ENCODE measurements at regions not wholly inside any gene's neighbourhood (a gene's known extent, or its start where the extent isn't known, plus 50 kb on each side); places are given as distances from the start of the nearest gene placed in this dataset.
"Not testable (repeated sequence)": the region's sequence is repeated elsewhere in the genome, so short reads cannot be mapped to it uniquely, and the experiment has no call there.

GRCh38 chr6:85255661-85256060 is 194.2 kb upstream of the NT5E start:
- Histone ChIP-seq H3K27ac (ENCODE audit: low read length) (no peak overlapping the region), H3K36me3 (ENCODE audit: control insufficient read depth, insufficient read depth, low read length) (no peaks in the 10 kb centered on the region), H3K9me3 (ENCODE audit: control insufficient read depth, insufficient read depth, low read length) (no peaks in the 10 kb centered on the region), H3K4me1 (ENCODE audit: control insufficient read depth, insufficient read depth, low read length) (no peaks in the 10 kb centered on the region), H3K27me3 (ENCODE audit: control insufficient read depth, insufficient read depth, low read length) (no peaks in the 10 kb centered on the region), H3K4me3 (ENCODE audit: low read length) (no peak overlapping the region)
- DNase-seq (ENCODE audit: low read depth, low spot score): no peak

- no peaks in the 10 kb centered on the region for H3K4me1 ChIP-seq (ENCODE audit: control insufficient read depth, insufficient read depth, low read length)
- no peaks in the 10 kb centered on the region for H3K9me3 ChIP-seq (ENCODE audit: control insufficient read depth, insufficient read depth, low read length)
- H3K27ac ChIP-seq (ENCODE audit: low read length): no peak overlapping the region
- H3K27me3 ChIP-seq (ENCODE audit: control insufficient read depth, insufficient read depth, low read length): no peaks in the 10 kb centered on the region
- H3K36me3 ChIP-seq (ENCODE audit: control insufficient read depth, insufficient read depth, low read length): no peaks in the 10 kb centered on the region
- WGBS (ENCODE audit: insufficient coverage, insufficient read length): no CpG with 5 or more reads among the region's 2 CpGs
- no peak overlapping the region for H3K4me3 ChIP-seq (ENCODE audit: low read length)
- no peak for DNase-seq (ENCODE audit: low read depth, low spot score)
Observed at GRCh38 chr6:85252552-85252951, 197.3 kb upstream of the NT5E start.

- H3K27ac ChIP-seq (ENCODE audit: low read length): no peak overlapping the region
- no peak for DNase-seq (ENCODE audit: low read depth, low spot score)
- WGBS (ENCODE audit: insufficient coverage, insufficient read length): no CpG with 5 or more reads among the region's 2 CpGs
- no peaks in the 10 kb centered on the region for H3K27me3 ChIP-seq (ENCODE audit: control insufficient read depth, insufficient read depth, low read length)
- H3K4me3 ChIP-seq (ENCODE audit: low read length): no peak overlapping the region
- H3K9me3 ChIP-seq (ENCODE audit: control insufficient read depth, insufficient read depth, low read length): no peaks in the 10 kb centered on the region
- H3K4me1 ChIP-seq (ENCODE audit: control insufficient read depth, insufficient read depth, low read length): no peaks in the 10 kb centered on the region
- H3K36me3 ChIP-seq (ENCODE audit: control insufficient read depth, insufficient read depth, low read length): no peaks in the 10 kb centered on the region
Observed at GRCh38 chr6:85252085-85252484, 197.8 kb upstream of the NT5E start.

GRCh38 chr6:85251300-85251699 is 198.6 kb upstream of the NT5E start:
- no peak for DNase-seq (ENCODE audit: low read depth, low spot score)
- Histone ChIP-seq H3K4me3 (ENCODE audit: low read length) (no peak overlapping the region), H3K27ac (ENCODE audit: low read length) (no peak overlapping the region), H3K36me3 (ENCODE audit: control insufficient read depth, insufficient read depth, low read length) (no peaks in the 10 kb centered on the region), H3K4me1 (ENCODE audit: control insufficient read depth, insufficient read depth, low read length) (no peaks in the 10 kb centered on the region), H3K9me3 (ENCODE audit: control insufficient read depth, insufficient read depth, low read length) (no peaks in the 10 kb centered on the region), H3K27me3 (ENCODE audit: control insufficient read depth, insufficient read depth, low read length) (no peaks in the 10 kb centered on the region)
- no CpG with 5 or more reads among the region's 1 CpG for WGBS (ENCODE audit: insufficient coverage, insufficient read length)

GRCh38 chr6:85250586-85251220 is 199.2 kb upstream of the NT5E start:
- Histone ChIP-seq H3K4me3 (ENCODE audit: low read length) (no peak overlapping the region), H3K27ac (ENCODE audit: low read length) (no peak overlapping the region), H3K27me3 (ENCODE audit: control insufficient read depth, insufficient read depth, low read length) (no peaks in the 10 kb centered on the region), H3K4me1 (ENCODE audit: control insufficient read depth, insufficient read depth, low read length) (no peaks in the 10 kb centered on the region), H3K36me3 (ENCODE audit: control insufficient read depth, insufficient read depth, low read length) (no peaks in the 10 kb centered on the region), H3K9me3 (ENCODE audit: control insufficient read depth, insufficient read depth, low read length) (no peaks in the 10 kb centered on the region)
- WGBS (ENCODE audit: insufficient coverage, insufficient read length): no CpG with 5 or more reads among the region's 5 CpGs
- no peak for DNase-seq (ENCODE audit: low read depth, low spot score)

GRCh38 chr6:85245004-85245403 is 204.9 kb upstream of the NT5E start:
- Histone ChIP-seq H3K4me1 (ENCODE audit: control insufficient read depth, insufficient read depth, low read length) (no peaks in the 10 kb centered on the region), H3K4me3 (ENCODE audit: low read length) (no peak overlapping the region), H3K27me3 (ENCODE audit: control insufficient read depth, insufficient read depth, low read length) (no peaks in the 10 kb centered on the region), H3K27ac (ENCODE audit: low read length) (no peak overlapping the region), H3K9me3 (ENCODE audit: control insufficient read depth, insufficient read depth, low read length) (no peaks in the 10 kb centered on the region), H3K36me3 (ENCODE audit: control insufficient read depth, insufficient read depth, low read length) (no peaks in the 10 kb centered on the region)
- WGBS (ENCODE audit: insufficient coverage, insufficient read length): no CpG with 5 or more reads among the region's 3 CpGs
- DNase-seq (ENCODE audit: low read depth, low spot score): no peak

- Histone ChIP-seq H3K9me3 (ENCODE audit: control insufficient read depth, insufficient read depth, low read length) (no peaks in the 10 kb centered on the region), H3K4me3 (ENCODE audit: low read length) (no peak overlapping the region), H3K27me3 (ENCODE audit: control insufficient read depth, insufficient read depth, low read length) (no peaks in the 10 kb centered on the region), H3K27ac (ENCODE audit: low read length) (no peak overlapping the region), H3K4me1 (ENCODE audit: control insufficient read depth, insufficient read depth, low read length) (no peaks in the 10 kb centered on the region), H3K36me3 (ENCODE audit: control insufficient read depth, insufficient read depth, low read length) (no peaks in the 10 kb centered on the region)
- no peak for DNase-seq (ENCODE audit: low read depth, low spot score)
- no CpG with 5 or more reads among the region's 1 CpG for WGBS (ENCODE audit: insufficient coverage, insufficient read length)
Observed at GRCh38 chr6:85241498-85242052, 208.3 kb upstream of the NT5E start.

- Histone ChIP-seq H3K4me3 (ENCODE audit: low read length) (no peak overlapping the region), H3K27me3 (ENCODE audit: control insufficient read depth, insufficient read depth, low read length) (no peaks in the 10 kb centered on the region), H3K9me3 (ENCODE audit: control insufficient read depth, insufficient read depth, low read length) (no peaks in the 10 kb centered on the region), H3K27ac (ENCODE audit: low read length) (no peak overlapping the region), H3K36me3 (ENCODE audit: control insufficient read depth, insufficient read depth, low read length) (no peaks in the 10 kb centered on the region), H3K4me1 (ENCODE audit: control insufficient read depth, insufficient read depth, low read length) (no peaks in the 10 kb centered on the region)
- DNase-seq (ENCODE audit: low read depth, low spot score): no peak
- no CpG with 5 or more reads among the region's 1 CpG for WGBS (ENCODE audit: insufficient coverage, insufficient read length)
Observed at GRCh38 chr6:85240787-85241385, 209.0 kb upstream of the NT5E start.

GRCh38 chr6:85237478-85237877 is 212.4 kb upstream of the NT5E start:
- H3K4me1 ChIP-seq (ENCODE audit: control insufficient read depth, insufficient read depth, low read length): no peaks in the 10 kb centered on the region
- H3K27ac ChIP-seq (ENCODE audit: low read length): no peak overlapping the region
- DNase-seq (ENCODE audit: low read depth, low spot score): no peak
- H3K9me3 ChIP-seq (ENCODE audit: control insufficient read depth, insufficient read depth, low read length): no peaks in the 10 kb centered on the region
- no peaks in the 10 kb centered on the region for H3K27me3 ChIP-seq (ENCODE audit: control insufficient read depth, insufficient read depth, low read length)
- H3K4me3 ChIP-seq (ENCODE audit: low read length): no peak overlapping the region
- WGBS (ENCODE audit: insufficient coverage, insufficient read length): no CpG with 5 or more reads among the region's 3 CpGs
- H3K36me3 ChIP-seq (ENCODE audit: control insufficient read depth, insufficient read depth, low read length): no peaks in the 10 kb centered on the region

- no peak overlapping the region for H3K4me3 ChIP-seq (ENCODE audit: low read length)
- no peak for DNase-seq (ENCODE audit: low read depth, low spot score)
- H3K9me3 ChIP-seq (ENCODE audit: control insufficient read depth, insufficient read depth, low read length): no peaks in the 10 kb centered on the region
- H3K36me3 ChIP-seq (ENCODE audit: control insufficient read depth, insufficient read depth, low read length): no peaks in the 10 kb centered on the region
- H3K27me3 ChIP-seq (ENCODE audit: control insufficient read depth, insufficient read depth, low read length): no peaks in the 10 kb centered on the region
- no CpG with 5 or more reads among the region's 3 CpGs for whole genome bisulfite sequencing (ENCODE audit: insufficient coverage, insufficient read length)
- no peaks in the 10 kb centered on the region for H3K4me1 ChIP-seq (ENCODE audit: control insufficient read depth, insufficient read depth, low read length)
- no peak overlapping the region for H3K27ac ChIP-seq (ENCODE audit: low read length)
Observed at GRCh38 chr6:85236636-85237035, 213.2 kb upstream of the NT5E start.

- not testable (repeated sequence) for H3K4me1 ChIP-seq (ENCODE audit: control insufficient read depth, insufficient read depth, low read length); DNase-seq (ENCODE audit: low read depth, low spot score); H3K4me3 ChIP-seq (ENCODE audit: low read length); H3K27ac ChIP-seq (ENCODE audit: low read length); H3K27me3 ChIP-seq (ENCODE audit: control insufficient read depth, insufficient read depth, low read length); H3K36me3 ChIP-seq (ENCODE audit: control insufficient read depth, insufficient read depth, low read length); H3K9me3 ChIP-seq (ENCODE audit: control insufficient read depth, insufficient read depth, low read length)
- WGBS (ENCODE audit: insufficient coverage, insufficient read length): no CpG with 5 or more reads among the region's 1 CpG
Observed at GRCh38 chr6:85227345-85227744, 222.5 kb upstream of the NT5E start.

All from iPS DF 6.9 (cell line).